ENCODE measurements at regions not wholly inside any gene's neighbourhood (a gene's known extent, or its start where the extent isn't known, plus 50 kb on each side); places are given as distances from the start of the nearest gene placed in this dataset.

DNA sequence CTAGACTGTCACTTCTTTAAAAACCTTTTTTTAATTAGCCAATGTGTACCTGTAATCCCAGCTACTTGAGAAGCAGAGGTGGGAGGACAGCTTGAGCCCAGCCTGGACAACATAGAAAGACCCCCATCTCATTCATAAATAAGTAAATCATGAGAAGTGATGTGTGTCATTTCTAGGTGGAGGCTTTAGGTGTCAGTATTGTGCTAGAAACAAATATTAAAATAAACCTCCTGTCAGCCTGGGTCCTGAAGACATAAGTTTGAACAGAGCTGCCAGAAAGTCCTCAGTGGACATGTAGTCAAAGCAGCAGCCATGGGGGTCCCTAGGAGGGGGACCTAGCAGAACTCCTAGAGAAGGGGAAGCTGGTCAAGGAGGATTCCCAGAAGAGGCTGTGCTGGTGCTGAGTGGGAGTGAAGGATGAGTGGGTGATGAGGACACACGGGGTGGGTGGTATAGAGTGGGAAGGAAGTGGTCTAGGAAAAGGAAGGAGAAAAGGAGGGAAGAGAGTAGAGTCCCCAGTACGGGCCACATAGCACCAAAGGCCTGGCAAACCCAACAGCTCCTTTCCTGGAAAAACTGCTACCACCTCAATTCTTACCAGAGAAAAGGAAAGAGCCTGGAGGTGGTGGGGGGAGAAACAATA, 316.6 kb upstream of the NCKAP5 start:
- TF ChIP-seq, protein P1, sequence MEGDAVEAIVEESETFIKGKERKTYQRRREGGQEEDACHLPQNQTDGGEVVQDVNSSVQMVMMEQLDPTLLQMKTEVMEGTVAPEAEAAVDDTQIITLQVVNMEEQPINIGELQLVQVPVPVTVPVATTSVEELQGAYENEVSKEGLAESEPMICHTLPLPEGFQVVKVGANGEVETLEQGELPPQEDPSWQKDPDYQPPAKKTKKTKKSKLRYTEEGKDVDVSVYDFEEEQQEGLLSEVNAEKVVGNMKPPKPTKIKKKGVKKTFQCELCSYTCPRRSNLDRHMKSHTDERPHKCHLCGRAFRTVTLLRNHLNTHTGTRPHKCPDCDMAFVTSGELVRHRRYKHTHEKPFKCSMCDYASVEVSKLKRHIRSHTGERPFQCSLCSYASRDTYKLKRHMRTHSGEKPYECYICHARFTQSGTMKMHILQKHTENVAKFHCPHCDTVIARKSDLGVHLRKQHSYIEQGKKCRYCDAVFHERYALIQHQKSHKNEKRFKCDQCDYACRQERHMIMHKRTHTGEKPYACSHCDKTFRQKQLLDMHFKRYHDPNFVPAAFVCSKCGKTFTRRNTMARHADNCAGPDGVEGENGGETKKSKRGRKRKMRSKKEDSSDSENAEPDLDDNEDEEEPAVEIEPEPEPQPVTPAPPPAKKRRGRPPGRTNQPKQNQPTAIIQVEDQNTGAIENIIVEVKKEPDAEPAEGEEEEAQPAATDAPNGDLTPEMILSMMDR (IDR thresholded peaks at IDR 0.05; ENCODE audit: borderline replicate concordance, extremely low read depth, insufficient read depth) = no peak
- H3K27ac ChIP-seq (ENCODE audit: low read depth in 2 of 2, low read length in 2 of 2) = no peak overlapping the region
- DNase-seq = no peak
- intact Hi-C loops (cut with DNase I) = no loop called here
- no peak overlapping the region for H3K4me3 ChIP-seq (ENCODE audit: low read length in 3 of 3)
- H3K4me1 ChIP-seq (ENCODE audit: control insufficient read depth in 2 of 3, insufficient read depth in 2 of 3, low read depth in 1 of 3, low read length in 3 of 3) = peaks cover 0 to 2% (median 0%) of the 10 kb centered on the region in 3 donors
- H3K27me3 ChIP-seq (ENCODE audit: control insufficient read depth, insufficient read depth, low read length) = no peaks in the 10 kb centered on the region
- H3K9me3 ChIP-seq (ENCODE audit: control insufficient read depth in 2 of 3, insufficient read depth in 1 of 3, low read length in 3 of 3) = no peaks in the 10 kb centered on the region
- H3K36me3 ChIP-seq (ENCODE audit: control insufficient read depth in 2 of 3, insufficient read depth in 3 of 3, low read length in 3 of 3) = no peaks in the 10 kb centered on the region
- FAIRE-seq = no peak
- no peak overlapping the region for H3K9ac ChIP-seq (ENCODE audit: low read length in 3 of 3)

- Histone ChIP-seq H3K9ac (ENCODE audit: low read length in 3 of 3) (no peak overlapping the region), H3K36me3 (ENCODE audit: control insufficient read depth in 2 of 3, insufficient read depth in 3 of 3, low read length in 3 of 3) (no peaks in the 10 kb centered on the region), H3K9me3 (ENCODE audit: control insufficient read depth in 2 of 3, insufficient read depth in 1 of 3, low read length in 3 of 3) (no peaks in the 10 kb centered on the region), H3K4me1 (ENCODE audit: control insufficient read depth in 2 of 3, insufficient read depth in 2 of 3, low read depth in 1 of 3, low read length in 3 of 3) (peaks cover 0 to 2% (median 0%) of the 10 kb centered on the region in 3 donors), H3K4me3 (ENCODE audit: low read length in 3 of 3) (no peak overlapping the region), H3K27ac (ENCODE audit: low read depth in 2 of 2, low read length in 2 of 2) (no peak overlapping the region), H3K27me3 (ENCODE audit: control insufficient read depth, insufficient read depth, low read length) (no peaks in the 10 kb centered on the region)
- TF ChIP-seq, protein P1 (IDR thresholded peaks at IDR 0.05; ENCODE audit: borderline replicate concordance, extremely low read depth, insufficient read depth) = no peak
- intact Hi-C loops (cut with DNase I) = no loop called here
- DNase-seq = no peak
- FAIRE-seq = no peak
These were observed 317.6 kb upstream of the NCKAP5 start for GRCh38 chr2:133885847-133886246.

DNA sequence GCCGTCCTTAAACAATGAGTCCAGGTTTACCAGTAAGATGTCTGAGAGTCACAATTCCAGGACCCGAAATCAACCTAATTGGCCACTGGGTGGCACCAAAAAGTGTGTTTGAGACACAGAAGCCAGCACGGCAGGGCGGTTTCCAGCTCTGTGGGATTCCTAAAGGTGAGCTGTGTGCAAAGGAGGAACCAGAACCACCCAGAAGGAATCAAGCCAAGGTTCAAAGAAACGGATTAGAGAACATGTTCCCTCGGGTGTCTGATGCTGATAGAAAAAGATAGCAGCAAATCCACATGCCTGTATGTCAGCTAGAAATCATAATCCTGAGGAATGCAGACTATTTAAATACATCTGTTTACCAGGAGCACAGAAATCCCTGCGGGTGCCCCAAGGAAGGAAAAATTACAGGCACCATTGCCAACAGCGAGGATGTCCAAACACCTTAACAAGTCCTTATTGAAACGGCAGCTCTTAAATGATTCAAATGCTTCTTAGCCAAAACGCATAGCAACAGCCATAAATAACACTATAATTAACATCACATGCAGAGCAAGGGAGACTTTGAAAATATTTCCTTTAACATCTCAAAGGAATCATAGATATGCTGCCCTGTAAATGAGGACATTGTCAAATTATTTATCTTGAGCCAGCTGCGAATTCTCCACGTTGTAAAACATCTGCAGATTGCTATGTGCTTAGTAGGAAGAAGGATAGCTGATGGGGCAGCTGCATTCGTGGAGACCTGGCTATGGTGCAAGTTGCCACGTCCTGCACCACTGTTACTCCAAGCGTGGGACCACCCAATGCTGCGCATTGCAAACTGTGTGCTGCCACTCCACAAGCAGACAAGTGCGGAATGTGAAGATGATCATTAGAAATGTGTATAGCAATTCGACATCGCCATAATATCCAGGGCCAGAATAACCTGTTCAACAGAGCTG, 318.7 kb upstream of the NCKAP5 start:
- no peak overlapping the region for H3K27ac ChIP-seq (ENCODE audit: low read depth in 2 of 2, low read length in 2 of 2)

More for the DNA sequence above, 318.7 kb upstream of the NCKAP5 start:
- no peak overlapping the region for H3K4me3 ChIP-seq (ENCODE audit: low read length in 3 of 3)
- H3K4me1 ChIP-seq (ENCODE audit: control insufficient read depth in 2 of 3, insufficient read depth in 2 of 3, low read depth in 1 of 3, low read length in 3 of 3) = peaks cover 0 to 2% (median 0%) of the 10 kb centered on the region in 3 donors
- FAIRE-seq (no peak), DNase-seq (peak; percentile 65 to 91 (median 75))
- no peaks in the 10 kb centered on the region for H3K9me3 ChIP-seq (ENCODE audit: control insufficient read depth in 2 of 3, insufficient read depth in 1 of 3, low read length in 3 of 3)
- TF ChIP-seq, protein P1 (IDR thresholded peaks at IDR 0.05; ENCODE audit: borderline replicate concordance, extremely low read depth, insufficient read depth) = peak; percentile 67
- intact Hi-C loops (cut with DNase I) = no loop called here
- H3K27me3 ChIP-seq (ENCODE audit: control insufficient read depth, insufficient read depth, low read length) = no peaks in the 10 kb centered on the region
- no peaks in the 10 kb centered on the region for H3K36me3 ChIP-seq (ENCODE audit: control insufficient read depth in 2 of 3, insufficient read depth in 3 of 3, low read length in 3 of 3)
- H3K9ac ChIP-seq (ENCODE audit: low read length in 3 of 3) = no peak overlapping the region
